H54 (cell line): ENCODE measurements at regions not wholly inside any gene's neighbourhood (a gene's known extent, or its start where the extent isn't known, plus 50 kb on each side); places are given as distances from the start of the nearest gene placed in this dataset.

Experiments used
- DNase-seq: peaks from one replicate; pipeline ENCODE4 v3.0.0; 2011; ENCODE audit warnings: low spot score, mixed read lengths; ENCODE audit not compliant: insufficient read length
- FAIRE-seq: peaks from 3 replicates; lab custom pipeline; 2011; peaks lifted over from hg19 to GRCh38; lab: Jason Lieb, UNC
- POLR2A ChIP-seq: IDR thresholded peaks from 2 replicates; pipeline ENCODE4 v1.6.1; 2011; ENCODE audit warnings: low read depth, mild to moderate bottlenecking, low read length

GRCh38 chr13:26920614-26921355 is 160.2 kb upstream of the GPR12 start:
- no peak for FAIRE-seq
- no peak for TF ChIP-seq POLR2A
- DNase-seq: no peak

GRCh38 chr13:26919732-26920131 is 159.1 kb upstream of the GPR12 start:
- TF ChIP-seq POLR2A: no peak
- DNase-seq (no peak), FAIRE-seq (no peak)

GRCh38 chr13:26919311-26919710 is 158.7 kb upstream of the GPR12 start:
- no peak for TF ChIP-seq POLR2A
- peak; percentile 65 for FAIRE-seq
- peak; percentile 58 for DNase-seq

- DNase-seq (no peak), FAIRE-seq (no peak)
- no peak for TF ChIP-seq POLR2A
Measured at GRCh38 chr13:26914624-26915023, 154.0 kb upstream of the GPR12 start.

GRCh38 chr13:26914148-26914547 is 153.6 kb upstream of the GPR12 start:
- FAIRE-seq: no peak
- TF ChIP-seq POLR2A: no peak

GRCh38 chr13:26910754-26911465 is 150.3 kb upstream of the GPR12 start:
- FAIRE-seq (no peak), DNase-seq (no peak)
- TF ChIP-seq POLR2A: no peak

More at GRCh38 chr13:26914148-26914547, 153.6 kb upstream of the GPR12 start:
- no peak for DNase-seq

- no peak for TF ChIP-seq POLR2A
- no peak for FAIRE-seq
Measured at GRCh38 chr13:26909477-26909876, 148.9 kb upstream of the GPR12 start.

GRCh38 chr13:26908126-26908525 is 147.5 kb upstream of the GPR12 start:
- TF ChIP-seq POLR2A: no peak
- DNase-seq (no peak), FAIRE-seq (no peak)

More at GRCh38 chr13:26909477-26909876, 148.9 kb upstream of the GPR12 start:
- DNase-seq: no peak

GRCh38 chr13:26899202-26899601 is 138.6 kb upstream of the GPR12 start:
- DNase-seq: no peak

GRCh38 chr13:26897706-26898550 is 137.3 kb upstream of the GPR12 start:
- TF ChIP-seq POLR2A: no peak
- no peak for FAIRE-seq
- DNase-seq: no peak

More at GRCh38 chr13:26899202-26899601, 138.6 kb upstream of the GPR12 start:
- FAIRE-seq: no peak
- TF ChIP-seq POLR2A: no peak

GRCh38 chr13:26896986-26897668 is 136.5 kb upstream of the GPR12 start:
- FAIRE-seq (no peak), DNase-seq (no peak)
- no peak for TF ChIP-seq POLR2A

- no peak for TF ChIP-seq POLR2A
- FAIRE-seq (no peak), DNase-seq (no peak)
Measured at GRCh38 chr13:26895808-26896466, 135.4 kb upstream of the GPR12 start.

- DNase-seq: no peak
- no peak for FAIRE-seq
- no peak for TF ChIP-seq POLR2A
Measured at GRCh38 chr13:26895081-26895807, 134.7 kb upstream of the GPR12 start.
